Fibroblast of lung (primary cell): ENCODE measurements at regions not wholly inside any gene's neighbourhood (a gene's known extent, or its start where the extent isn't known, plus 50 kb on each side); places are given as distances from the start of the nearest gene placed in this dataset.

ENCODE experiments used
- DNase-seq, 2 donors: peaks; one replicate each; pipeline versions ENCODE4 v3.0.0 to v3.0.0-alpha.2; 2010; ENCODE audit warnings: low read depth in 2 of 2
- H2AFZ ChIP-seq: 2 replicates; pipeline ENCODE4 v1.5.1; 2012; ENCODE audit warnings: low read length, control low read depth, inconsistent platforms
- H3K27ac ChIP-seq: 2 replicates; pipeline ENCODE4 v1.5.1; 2011; ENCODE audit warnings: low read length, control low read depth; ENCODE audit not compliant: insufficient read depth
- H3K27me3 ChIP-seq: 2 replicates; pipeline ENCODE4 v1.5.1; 2011; ENCODE audit warnings: mild to moderate bottlenecking, low read length; ENCODE audit not compliant: control insufficient read depth, insufficient read depth
- H3K36me3 ChIP-seq: 2 replicates; pipeline ENCODE4 v1.5.1; 2011; ENCODE audit warnings: low read length; ENCODE audit not compliant: control insufficient read depth, insufficient read depth
- H3K4me1 ChIP-seq: 2 replicates; pipeline ENCODE4 v1.5.1; 2011; ENCODE audit warnings: low read length; ENCODE audit not compliant: control insufficient read depth, insufficient read depth; ENCODE audit errors: extremely low read depth
- H3K4me2 ChIP-seq: 2 replicates; pipeline ENCODE4 v1.5.1; 2011; ENCODE audit warnings: low read length, control low read depth; ENCODE audit not compliant: insufficient read depth; ENCODE audit errors: extremely low read depth
- H3K4me3 ChIP-seq, 4 experiments: fragments of 200-600 bp in 1 of 4; sonication (generic) in 1 of 4; replicated peaks in 1 of 4; 2 replicates each; pipeline ENCODE4 v1.5.1; 2011 to 2016; ENCODE audit warnings: low read length in 4 of 4, low read depth in 3 of 4, mild to moderate bottlenecking in 3 of 4, control low read depth in 2 of 4, inconsistent platforms in 1 of 4, mixed read lengths in 1 of 4; ENCODE audit not compliant: insufficient read depth in 1 of 4; ENCODE audit errors: control extremely low read depth in 1 of 4
- H3K79me2 ChIP-seq: 2 replicates; pipeline ENCODE4 v1.5.1; 2012; ENCODE audit warnings: mild to moderate bottlenecking, low read length, inconsistent platforms; ENCODE audit not compliant: control insufficient read depth, insufficient read depth
- H3K9ac ChIP-seq: 2 replicates; pipeline ENCODE4 v1.5.1; 2011; ENCODE audit warnings: mild to moderate bottlenecking, low read length, control low read depth; ENCODE audit not compliant: insufficient read depth
- H3K9me3 ChIP-seq: 2 replicates; pipeline ENCODE4 v1.5.1; 2012; ENCODE audit warnings: low read depth, low read length; ENCODE audit not compliant: control insufficient read depth, insufficient read depth
- H4K20me1 ChIP-seq: 2 replicates; pipeline ENCODE4 v1.5.1; 2011; ENCODE audit warnings: low read length; ENCODE audit not compliant: control insufficient read depth, insufficient read depth; ENCODE audit errors: extremely low read depth
- CTCF ChIP-seq, 2 donors: IDR thresholded peaks in 1 of 2; conservative IDR thresholded peaks in 1 of 2; 1 replicate in 1 of 2; 2 replicates in 1 of 2; pipeline ENCODE4 v1.5.1; 2011 to 2012; ENCODE audit warnings: low read length in 2 of 2, control low read depth in 1 of 2, inconsistent platforms in 1 of 2, low read depth in 1 of 2, mild to moderate bottlenecking in 1 of 2
- EZH2 ChIP-seq: IDR thresholded peaks from 2 replicates; pipeline ENCODE4 v1.5.1; 2012; ENCODE audit warnings: low read length, control low read depth, mild to moderate bottlenecking; ENCODE audit errors: missing control alignments

- Histone ChIP-seq H3K27ac (no peak overlapping the region), H2AFZ (no peak overlapping the region), H3K4me2 (no peak overlapping the region), H4K20me1 (no peaks in the 10 kb centered on the region), H3K4me3 (no peak overlapping the region), H3K27me3 (peaks cover 3% of the 10 kb centered on the region), H3K79me2 (no peaks in the 10 kb centered on the region), H3K4me1 (no peaks in the 10 kb centered on the region), H3K9me3 (no peaks in the 10 kb centered on the region), H3K9ac (no peak overlapping the region), H3K36me3 (no peaks in the 10 kb centered on the region)
- TF ChIP-seq EZH2 (no peak), CTCF (conservative IDR thresholded peaks at IDR 0.05 in 1 of 2, IDR thresholded peaks at IDR 0.05 in 1 of 2; ENCODE audit: low read depth in 1 of 2, low read length in 2 of 2) (no peak)
- DNase-seq = no peak
Observed at GRCh38 chr17:36679815-36680467, 78.6 kb downstream of the MRM1 start.

DNA sequence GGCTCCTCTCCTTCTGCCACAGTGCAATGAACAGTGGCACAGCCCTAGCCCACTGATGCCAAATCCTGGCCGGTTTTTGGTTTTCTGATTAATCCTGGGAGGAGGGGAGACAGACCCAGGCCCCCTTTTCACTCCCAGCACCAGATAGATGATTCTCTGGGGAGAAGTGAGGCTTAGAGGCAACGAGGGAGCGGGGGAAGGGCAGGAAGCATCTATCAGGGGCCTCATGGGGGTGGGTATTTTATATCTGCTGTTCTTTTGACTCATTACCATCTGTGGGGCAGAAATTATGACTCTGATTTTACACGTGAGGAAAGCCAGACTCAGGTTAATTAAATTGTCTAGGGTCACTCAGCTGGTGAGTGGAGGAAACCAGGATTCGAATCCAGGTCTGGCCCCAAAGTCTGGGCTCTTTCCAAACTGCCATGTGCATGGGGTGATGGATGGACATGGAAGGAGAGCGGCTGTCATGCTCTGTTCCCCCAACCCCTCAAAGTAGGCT lies 79.4 kb downstream of the MRM1 start:
- H4K20me1 ChIP-seq = no peaks in the 10 kb centered on the region
- no peaks in the 10 kb centered on the region for H3K79me2 ChIP-seq
- peaks cover 3% of the 10 kb centered on the region for H3K27me3 ChIP-seq
- no peak for DNase-seq
- no peak overlapping the region for H3K4me2 ChIP-seq
- TF ChIP-seq CTCF (conservative IDR thresholded peaks at IDR 0.05 in 1 of 2, IDR thresholded peaks at IDR 0.05 in 1 of 2; ENCODE audit: low read depth in 1 of 2, low read length in 2 of 2) = no peak
- TF ChIP-seq EZH2 = no peak
- H3K4me3 ChIP-seq = no peak overlapping the region
- H3K9me3 ChIP-seq = no peaks in the 10 kb centered on the region
- H3K9ac ChIP-seq = no peak overlapping the region
- H3K36me3 ChIP-seq = no peaks in the 10 kb centered on the region
- no peaks in the 10 kb centered on the region for H3K4me1 ChIP-seq
- H2AFZ ChIP-seq = no peak overlapping the region
- H3K27ac ChIP-seq = no peak overlapping the region

DNA sequence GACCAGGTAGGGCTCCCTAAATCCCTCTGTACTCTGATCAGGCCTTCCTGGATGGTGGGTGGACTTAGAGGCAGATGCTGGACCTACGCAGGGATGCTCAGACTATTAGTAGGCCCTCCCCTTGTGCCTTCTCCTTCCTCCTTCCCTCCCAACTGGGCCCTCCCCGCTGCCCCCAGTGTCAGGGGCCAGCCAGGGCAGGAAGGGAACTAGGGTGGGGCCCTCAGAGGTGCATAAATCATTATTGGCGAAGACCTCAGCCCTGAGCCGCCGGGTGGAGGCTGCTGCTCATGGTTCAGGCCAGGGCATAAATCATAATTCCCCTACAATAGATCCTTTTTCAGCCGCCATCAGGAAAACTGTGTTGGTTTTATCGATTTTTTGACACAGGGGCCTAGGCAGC lies 81.4 kb downstream of the MRM1 start:
- Histone ChIP-seq H3K36me3 (no peaks in the 10 kb centered on the region), H3K27ac (no peak overlapping the region), H3K27me3 (peaks cover 6% of the 10 kb centered on the region), H3K79me2 (no peaks in the 10 kb centered on the region), H3K4me1 (no peaks in the 10 kb centered on the region), H2AFZ (no peak overlapping the region), H3K9ac (no peak overlapping the region), H3K4me2 (no peak overlapping the region), H3K4me3 (no peak overlapping the region), H4K20me1 (no peaks in the 10 kb centered on the region), H3K9me3 (no peaks in the 10 kb centered on the region)
- TF ChIP-seq CTCF (conservative IDR thresholded peaks at IDR 0.05 in 1 of 2, IDR thresholded peaks at IDR 0.05 in 1 of 2; ENCODE audit: low read depth in 1 of 2, low read length in 2 of 2) (no peak), EZH2 (no peak)
- no peak for DNase-seq
